HCT116 (cell line): ENCODE measurements at regions not wholly inside any gene's neighbourhood (a gene's known extent, or its start where the extent isn't known, plus 50 kb on each side); places are given as distances from the start of the nearest gene placed in this dataset.

ENCODE experiments used
- CEBPB ChIP-seq: IDR thresholded peaks from 2 replicates; pipeline ENCODE4 v1.6.1; 2012; ENCODE audit warnings: low read depth
- EZH2 ChIP-seq: fragments of 200-600 bp; sonication (generic); IDR thresholded peaks from 2 replicates; pipeline ENCODE4 v1.6.1; 2017; ENCODE audit warnings: antibody characterized with exemption, mixed run types
- EZH2phosphoT487 ChIP-seq: fragments of 200-600 bp; IDR thresholded peaks from 2 replicates; pipeline ENCODE4 v1.6.1; 2018; ENCODE audit warnings: antibody characterized with exemption, borderline replicate concordance
- JUND ChIP-seq: IDR thresholded peaks from 2 replicates; pipeline ENCODE4 v1.6.1; 2012
- POLR2A ChIP-seq: IDR thresholded peaks from 2 replicates; pipeline ENCODE4 v1.7.0; 2011; ENCODE audit warnings: borderline replicate concordance; ENCODE audit not compliant: insufficient read depth, insufficient read length; ENCODE audit errors: extremely low read depth
- POLR2AphosphoS5 ChIP-seq: IDR thresholded peaks from 2 replicates; pipeline ENCODE4 v1.6.1; 2011; ENCODE audit warnings: mild to moderate bottlenecking, low read depth, low read length, moderate library complexity
- RAD21 ChIP-seq: IDR thresholded peaks from 2 replicates; pipeline ENCODE4 v1.6.1; 2012; ENCODE audit warnings: low read depth, mild to moderate bottlenecking
- SIN3A ChIP-seq: IDR thresholded peaks from 2 replicates; pipeline ENCODE4 v1.6.1; 2012; ENCODE audit warnings: low read depth
- TCF7L2 ChIP-seq: IDR thresholded peaks from 2 replicates; pipeline ENCODE4 v1.7.0; 2011; ENCODE audit warnings: borderline replicate concordance, inconsistent platforms; ENCODE audit not compliant: insufficient read depth, insufficient read length; ENCODE audit errors: extremely low read depth
- YY1 ChIP-seq: IDR thresholded peaks from 2 replicates; pipeline ENCODE4 v1.6.1; 2011; ENCODE audit warnings: low read length, low read depth, moderate library complexity, mild to moderate bottlenecking; ENCODE audit not compliant: insufficient replicate concordance; ENCODE audit errors: extremely low read depth
- ZNF274 ChIP-seq: fragments of 200-500 bp; sonication (Bioruptor generic); IDR thresholded peaks from 2 replicates; pipeline ENCODE4 v1.6.1; 2014; ENCODE audit warnings: mild to moderate bottlenecking, low read depth, low read length, inconsistent platforms
- TF ChIP-seq, protein P1 (sequence below), 3 experiments: fragments of 200-600 bp in 1 of 3; sonication (generic) in 1 of 3; IDR thresholded peaks in 2 of 3; conservative IDR thresholded peaks in 1 of 3; 2 replicates each; pipeline ENCODE4 v1.5.1; 2012 to 2017; ENCODE audit warnings: low read depth in 2 of 3, low read length in 2 of 3, antibody characterized with exemption in 1 of 3, borderline replicate concordance in 1 of 3, control low read depth in 1 of 3, mild to moderate bottlenecking in 1 of 3, mixed read lengths in 1 of 3, mixed run types in 1 of 3, moderate library complexity in 1 of 3; ENCODE audit not compliant: insufficient read depth in 1 of 3
- TF ChIP-seq, protein P2 (sequence below): IDR thresholded peaks from 2 replicates; pipeline ENCODE4 v1.6.1; 2011; ENCODE audit warnings: mild to moderate bottlenecking, low read length, moderate library complexity; ENCODE audit not compliant: insufficient replicate concordance; ENCODE audit errors: extremely low read depth
- TF ChIP-seq, protein P3 (sequence below): IDR thresholded peaks from 2 replicates; pipeline ENCODE4 v1.6.1; 2012; ENCODE audit warnings: low read depth

DNA sequence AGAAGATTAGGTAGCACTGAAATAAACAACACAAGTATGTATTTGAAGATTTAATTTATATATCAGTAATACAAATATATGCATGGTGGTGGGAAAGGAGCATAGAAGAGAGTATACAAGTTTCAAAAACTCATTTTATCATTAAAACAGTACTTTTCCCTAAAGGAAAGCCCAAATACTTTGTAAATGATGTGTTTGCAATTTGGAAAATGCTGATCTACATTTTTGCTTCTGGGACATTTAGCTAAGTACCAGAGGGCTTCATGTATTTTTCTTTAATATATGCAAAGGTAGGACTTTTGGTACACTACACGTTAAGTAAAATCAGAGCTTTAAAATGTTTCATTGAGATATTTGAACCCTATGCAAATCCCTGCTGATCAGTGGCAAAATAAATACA is 1624.2 kb downstream of the SUCLG1 start:
- TF ChIP-seq, protein P1, sequence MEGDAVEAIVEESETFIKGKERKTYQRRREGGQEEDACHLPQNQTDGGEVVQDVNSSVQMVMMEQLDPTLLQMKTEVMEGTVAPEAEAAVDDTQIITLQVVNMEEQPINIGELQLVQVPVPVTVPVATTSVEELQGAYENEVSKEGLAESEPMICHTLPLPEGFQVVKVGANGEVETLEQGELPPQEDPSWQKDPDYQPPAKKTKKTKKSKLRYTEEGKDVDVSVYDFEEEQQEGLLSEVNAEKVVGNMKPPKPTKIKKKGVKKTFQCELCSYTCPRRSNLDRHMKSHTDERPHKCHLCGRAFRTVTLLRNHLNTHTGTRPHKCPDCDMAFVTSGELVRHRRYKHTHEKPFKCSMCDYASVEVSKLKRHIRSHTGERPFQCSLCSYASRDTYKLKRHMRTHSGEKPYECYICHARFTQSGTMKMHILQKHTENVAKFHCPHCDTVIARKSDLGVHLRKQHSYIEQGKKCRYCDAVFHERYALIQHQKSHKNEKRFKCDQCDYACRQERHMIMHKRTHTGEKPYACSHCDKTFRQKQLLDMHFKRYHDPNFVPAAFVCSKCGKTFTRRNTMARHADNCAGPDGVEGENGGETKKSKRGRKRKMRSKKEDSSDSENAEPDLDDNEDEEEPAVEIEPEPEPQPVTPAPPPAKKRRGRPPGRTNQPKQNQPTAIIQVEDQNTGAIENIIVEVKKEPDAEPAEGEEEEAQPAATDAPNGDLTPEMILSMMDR (IDR thresholded peaks at IDR 0.05 in 2 of 3, conservative IDR thresholded peaks at IDR 0.05 in 1 of 3; ENCODE audit: borderline replicate concordance in 1 of 3, insufficient read depth in 1 of 3, low read depth in 2 of 3, low read length in 2 of 3): no peak
- TF ChIP-seq POLR2AphosphoS5: no peak
- no peak for TF ChIP-seq TCF7L2
- no peak for TF ChIP-seq YY1
- no peak for TF ChIP-seq ZNF274
- no peak for TF ChIP-seq EZH2phosphoT487
- TF ChIP-seq, protein P2, sequence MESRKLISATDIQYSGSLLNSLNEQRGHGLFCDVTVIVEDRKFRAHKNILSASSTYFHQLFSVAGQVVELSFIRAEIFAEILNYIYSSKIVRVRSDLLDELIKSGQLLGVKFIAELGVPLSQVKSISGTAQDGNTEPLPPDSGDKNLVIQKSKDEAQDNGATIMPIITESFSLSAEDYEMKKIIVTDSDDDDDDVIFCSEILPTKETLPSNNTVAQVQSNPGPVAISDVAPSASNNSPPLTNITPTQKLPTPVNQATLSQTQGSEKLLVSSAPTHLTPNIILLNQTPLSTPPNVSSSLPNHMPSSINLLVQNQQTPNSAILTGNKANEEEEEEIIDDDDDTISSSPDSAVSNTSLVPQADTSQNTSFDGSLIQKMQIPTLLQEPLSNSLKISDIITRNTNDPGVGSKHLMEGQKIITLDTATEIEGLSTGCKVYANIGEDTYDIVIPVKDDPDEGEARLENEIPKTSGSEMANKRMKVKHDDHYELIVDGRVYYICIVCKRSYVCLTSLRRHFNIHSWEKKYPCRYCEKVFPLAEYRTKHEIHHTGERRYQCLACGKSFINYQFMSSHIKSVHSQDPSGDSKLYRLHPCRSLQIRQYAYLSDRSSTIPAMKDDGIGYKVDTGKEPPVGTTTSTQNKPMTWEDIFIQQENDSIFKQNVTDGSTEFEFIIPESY: no peak
- TF ChIP-seq POLR2A: no peak
- TF ChIP-seq CEBPB: no peak
- no peak for TF ChIP-seq SIN3A
- TF ChIP-seq, protein P3, sequence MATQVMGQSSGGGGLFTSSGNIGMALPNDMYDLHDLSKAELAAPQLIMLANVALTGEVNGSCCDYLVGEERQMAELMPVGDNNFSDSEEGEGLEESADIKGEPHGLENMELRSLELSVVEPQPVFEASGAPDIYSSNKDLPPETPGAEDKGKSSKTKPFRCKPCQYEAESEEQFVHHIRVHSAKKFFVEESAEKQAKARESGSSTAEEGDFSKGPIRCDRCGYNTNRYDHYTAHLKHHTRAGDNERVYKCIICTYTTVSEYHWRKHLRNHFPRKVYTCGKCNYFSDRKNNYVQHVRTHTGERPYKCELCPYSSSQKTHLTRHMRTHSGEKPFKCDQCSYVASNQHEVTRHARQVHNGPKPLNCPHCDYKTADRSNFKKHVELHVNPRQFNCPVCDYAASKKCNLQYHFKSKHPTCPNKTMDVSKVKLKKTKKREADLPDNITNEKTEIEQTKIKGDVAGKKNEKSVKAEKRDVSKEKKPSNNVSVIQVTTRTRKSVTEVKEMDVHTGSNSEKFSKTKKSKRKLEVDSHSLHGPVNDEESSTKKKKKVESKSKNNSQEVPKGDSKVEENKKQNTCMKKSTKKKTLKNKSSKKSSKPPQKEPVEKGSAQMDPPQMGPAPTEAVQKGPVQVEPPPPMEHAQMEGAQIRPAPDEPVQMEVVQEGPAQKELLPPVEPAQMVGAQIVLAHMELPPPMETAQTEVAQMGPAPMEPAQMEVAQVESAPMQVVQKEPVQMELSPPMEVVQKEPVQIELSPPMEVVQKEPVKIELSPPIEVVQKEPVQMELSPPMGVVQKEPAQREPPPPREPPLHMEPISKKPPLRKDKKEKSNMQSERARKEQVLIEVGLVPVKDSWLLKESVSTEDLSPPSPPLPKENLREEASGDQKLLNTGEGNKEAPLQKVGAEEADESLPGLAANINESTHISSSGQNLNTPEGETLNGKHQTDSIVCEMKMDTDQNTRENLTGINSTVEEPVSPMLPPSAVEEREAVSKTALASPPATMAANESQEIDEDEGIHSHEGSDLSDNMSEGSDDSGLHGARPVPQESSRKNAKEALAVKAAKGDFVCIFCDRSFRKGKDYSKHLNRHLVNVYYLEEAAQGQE: no peak
- TF ChIP-seq EZH2: no peak
- no peak for TF ChIP-seq RAD21
- no peak for TF ChIP-seq JUND
